ENCODE measurements at regions not wholly inside any gene's neighbourhood (a gene's known extent, or its start where the extent isn't known, plus 50 kb on each side); places are given as distances from the start of the nearest gene placed in this dataset.

DNA sequence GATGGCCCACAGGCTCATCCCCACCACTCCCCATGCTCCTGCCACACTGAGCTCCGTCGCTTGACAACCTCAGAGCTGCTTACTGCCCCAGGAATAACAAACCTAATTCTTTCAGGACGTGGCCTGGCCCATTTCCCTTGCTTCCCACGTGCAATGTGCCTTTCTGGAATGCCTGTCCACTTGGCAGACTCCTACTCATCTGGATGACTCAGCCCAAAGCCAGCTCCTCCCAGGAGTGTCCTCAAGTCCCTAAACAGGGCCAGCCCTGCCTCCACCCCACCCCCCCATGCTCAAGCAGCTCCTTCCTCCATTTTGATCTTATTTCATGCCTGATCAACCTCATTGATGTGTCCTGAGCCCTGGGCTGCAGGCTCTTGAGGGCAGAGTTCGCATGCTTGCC, 164.9 kb upstream of the RNF32 start:
- Histone ChIP-seq H3K9me3 (peaks cover 6% of the 10 kb centered on the region), H3K4me1 (peaks cover 3% of the 10 kb centered on the region; the same call in 1 of the 2 replicates), H3K4me3 (ENCODE audit: low read depth, low read length) (no peak overlapping the region), H3K36me3 (ENCODE audit: control insufficient read depth, insufficient read depth, low read length) (no peaks in the 10 kb centered on the region; the same call in 1 of the 2 replicates), H3K27me3 (replicated peaks; ENCODE audit: control insufficient read depth, insufficient read depth, low read length) (no peaks in the 10 kb centered on the region)
- Mint-ChIP-seq H3K4me3 (ENCODE audit: unreplicated experiment) (no peak overlapping the region), H3K27me3 (ENCODE audit: insufficient read depth, unreplicated experiment) (no peaks in the 10 kb centered on the region), H3K36me3 (ENCODE audit: insufficient read depth, unreplicated experiment) (no peaks in the 10 kb centered on the region), H3K4me1 (ENCODE audit: low read depth, unreplicated experiment) (no peaks in the 10 kb centered on the region), H3K27ac (ENCODE audit: unreplicated experiment) (no peak overlapping the region), H3K9me3 (ENCODE audit: unreplicated experiment) (no peaks in the 10 kb centered on the region)
- intact Hi-C loops (cut with micrococcal nuclease; ENCODE audit: unreplicated experiment) = no loop called here
- TF ChIP-seq, protein P1, sequence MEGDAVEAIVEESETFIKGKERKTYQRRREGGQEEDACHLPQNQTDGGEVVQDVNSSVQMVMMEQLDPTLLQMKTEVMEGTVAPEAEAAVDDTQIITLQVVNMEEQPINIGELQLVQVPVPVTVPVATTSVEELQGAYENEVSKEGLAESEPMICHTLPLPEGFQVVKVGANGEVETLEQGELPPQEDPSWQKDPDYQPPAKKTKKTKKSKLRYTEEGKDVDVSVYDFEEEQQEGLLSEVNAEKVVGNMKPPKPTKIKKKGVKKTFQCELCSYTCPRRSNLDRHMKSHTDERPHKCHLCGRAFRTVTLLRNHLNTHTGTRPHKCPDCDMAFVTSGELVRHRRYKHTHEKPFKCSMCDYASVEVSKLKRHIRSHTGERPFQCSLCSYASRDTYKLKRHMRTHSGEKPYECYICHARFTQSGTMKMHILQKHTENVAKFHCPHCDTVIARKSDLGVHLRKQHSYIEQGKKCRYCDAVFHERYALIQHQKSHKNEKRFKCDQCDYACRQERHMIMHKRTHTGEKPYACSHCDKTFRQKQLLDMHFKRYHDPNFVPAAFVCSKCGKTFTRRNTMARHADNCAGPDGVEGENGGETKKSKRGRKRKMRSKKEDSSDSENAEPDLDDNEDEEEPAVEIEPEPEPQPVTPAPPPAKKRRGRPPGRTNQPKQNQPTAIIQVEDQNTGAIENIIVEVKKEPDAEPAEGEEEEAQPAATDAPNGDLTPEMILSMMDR (IDR thresholded peaks at IDR 0.05; ENCODE audit: insufficient read depth in 1 of 2, low read depth in 1 of 2, low read length in 1 of 2, severe bottlenecking in 1 of 2, unreplicated experiment in 1 of 2) = no peak
- no TSS peak for BruUV-seq (replicated peaks)
- POLR2A ChIA-PET = no interaction called here
- CTCF ChIA-PET = no interaction called here
- no peak for DNase-seq

DNA sequence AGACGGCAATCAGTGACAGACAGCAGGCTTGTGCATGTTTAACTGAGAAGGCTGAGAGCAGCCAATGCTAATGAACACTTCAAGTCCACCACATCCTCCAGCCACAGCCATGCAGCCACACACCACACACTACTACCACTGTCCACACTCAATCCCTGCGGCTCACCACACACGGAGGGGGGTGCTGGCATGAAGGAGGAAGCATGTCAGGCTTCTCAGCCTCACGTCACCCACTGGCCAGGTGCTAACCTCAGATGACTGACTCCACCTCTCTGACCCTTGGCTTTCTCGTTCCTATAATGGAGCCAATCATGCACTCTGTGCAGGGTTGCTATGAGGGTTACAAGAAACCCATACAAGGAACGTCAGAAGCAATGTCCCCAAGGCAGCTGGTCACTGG, 165.4 kb upstream of the RNF32 start:
- intact Hi-C loops (cut with micrococcal nuclease; ENCODE audit: unreplicated experiment) = no loop called here
- Mint-ChIP-seq H3K9me3 (ENCODE audit: unreplicated experiment) (no peaks in the 10 kb centered on the region), H3K27ac (ENCODE audit: unreplicated experiment) (no peak overlapping the region), H3K4me1 (ENCODE audit: low read depth, unreplicated experiment) (no peaks in the 10 kb centered on the region), H3K27me3 (ENCODE audit: insufficient read depth, unreplicated experiment) (no peaks in the 10 kb centered on the region), H3K4me3 (ENCODE audit: unreplicated experiment) (no peak overlapping the region), H3K36me3 (ENCODE audit: insufficient read depth, unreplicated experiment) (no peaks in the 10 kb centered on the region)
- BruUV-seq (replicated peaks) = no TSS peak
- Histone ChIP-seq H3K9me3 (peaks cover 6% of the 10 kb centered on the region), H3K36me3 (ENCODE audit: control insufficient read depth, insufficient read depth, low read length) (no peaks in the 10 kb centered on the region; the same call in 1 of the 2 replicates), H3K27me3 (replicated peaks; ENCODE audit: control insufficient read depth, insufficient read depth, low read length) (no peaks in the 10 kb centered on the region), H3K4me1 (peaks cover 3% of the 10 kb centered on the region; the same call in 1 of the 2 replicates), H3K4me3 (ENCODE audit: low read depth, low read length) (no peak overlapping the region)
- TF ChIP-seq, protein P1 (IDR thresholded peaks at IDR 0.05; ENCODE audit: insufficient read depth in 1 of 2, low read depth in 1 of 2, low read length in 1 of 2, severe bottlenecking in 1 of 2, unreplicated experiment in 1 of 2) = no peak
- POLR2A ChIA-PET = no interaction called here
- no peak for DNase-seq
- CTCF ChIA-PET = no interaction called here

DNA sequence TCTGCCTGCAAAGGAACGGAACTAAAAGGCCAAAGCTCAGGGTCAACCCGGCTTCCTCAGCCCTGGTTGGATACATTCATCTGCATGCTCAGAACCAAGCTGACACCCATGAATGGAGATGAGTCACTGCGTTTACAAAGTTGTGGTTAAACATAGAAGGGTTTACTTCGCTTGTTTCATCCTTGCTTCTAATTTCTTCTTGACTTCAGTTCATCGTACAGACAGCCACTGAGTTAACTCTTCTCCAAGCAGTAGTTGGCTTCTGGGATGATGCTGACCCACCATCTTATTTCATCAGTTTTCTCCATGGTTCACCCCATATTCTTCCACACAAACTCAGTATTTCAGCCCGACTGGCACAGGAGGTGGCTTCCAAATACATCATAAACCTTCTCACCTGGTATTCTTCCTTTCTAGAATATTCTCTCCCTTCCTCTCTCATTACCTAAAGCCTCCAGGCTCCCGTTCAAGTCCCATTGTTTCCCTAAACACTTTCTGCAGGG, 166.3 kb upstream of the RNF32 start:
- BruUV-seq (replicated peaks) = no TSS peak
- Mint-ChIP-seq H3K4me3 (ENCODE audit: unreplicated experiment) (no peak overlapping the region), H3K27ac (ENCODE audit: unreplicated experiment) (no peak overlapping the region), H3K36me3 (ENCODE audit: insufficient read depth, unreplicated experiment) (no peaks in the 10 kb centered on the region), H3K4me1 (ENCODE audit: low read depth, unreplicated experiment) (no peaks in the 10 kb centered on the region), H3K9me3 (ENCODE audit: unreplicated experiment) (no peaks in the 10 kb centered on the region), H3K27me3 (ENCODE audit: insufficient read depth, unreplicated experiment) (no peaks in the 10 kb centered on the region)
- DNase-seq = no peak
- Histone ChIP-seq H3K36me3 (ENCODE audit: control insufficient read depth, insufficient read depth, low read length) (no peaks in the 10 kb centered on the region; the same call in 1 of the 2 replicates), H3K4me3 (ENCODE audit: low read depth, low read length) (no peak overlapping the region), H3K9me3 (peaks cover 6% of the 10 kb centered on the region), H3K4me1 (peaks cover 3% of the 10 kb centered on the region; the same call in 1 of the 2 replicates), H3K27me3 (replicated peaks; ENCODE audit: control insufficient read depth, insufficient read depth, low read length) (no peaks in the 10 kb centered on the region)
- TF ChIP-seq, protein P1 (IDR thresholded peaks at IDR 0.05; ENCODE audit: insufficient read depth in 1 of 2, low read depth in 1 of 2, low read length in 1 of 2, severe bottlenecking in 1 of 2, unreplicated experiment in 1 of 2) = no peak
- POLR2A ChIA-PET = no interaction called here
- CTCF ChIA-PET = no interaction called here
- intact Hi-C loops (cut with micrococcal nuclease; ENCODE audit: unreplicated experiment) = no loop called here
